IMR-90 (cell line): ENCODE measurements at regions not wholly inside any gene's neighbourhood (a gene's known extent, or its start where the extent isn't known, plus 50 kb on each side); places are given as distances from the start of the nearest gene placed in this dataset.

Experiments
- ATAC-seq: fragments of 200-7000 bp; cut with Tn5 transposase; 2 replicates; pipeline ENCODE4 v1.9.1; 2020; ENCODE audit warnings: low read depth, mild to moderate bottlenecking, moderate library complexity
- BruUV-seq: library from RNA; stranded (reverse); fragments of 400-500 nt; replicated peaks from 2 replicates; lab custom pipeline; 2021; lab: Mats Ljungman, UMichigan
- CTCF ChIA-PET: fragments of 300-600 bp; formaldehyde crosslinking; extraction: SDS; loops from one replicate; lab custom pipeline; 2021; ENCODE audit warnings: antibody characterized with exemption; lab: Yijun Ruan, JAX
- POLR2A ChIA-PET: fragments of 300-600 bp; sonication (Branson Sonifier 250); formaldehyde crosslinking; loops from one replicate; lab custom pipeline; 2022; ENCODE audit warnings: antibody characterized with exemption; ENCODE audit not compliant: unreplicated experiment; lab: Charles Lee
- DNase-seq: peaks from one replicate; pipeline ENCODE4 v3.0.0; 2013
- H2AFZ ChIP-seq: replicated peaks from 2 replicates; pipeline ENCODE3; 2013; ENCODE audit warnings: low read length, mild to moderate bottlenecking; ENCODE audit not compliant: poor library complexity
- H2AK5ac ChIP-seq: 2 replicates; pipeline ENCODE4 v1.6.1; 2013; ENCODE audit warnings: low read depth, low read length, inconsistent platforms
- H2AK9ac ChIP-seq: replicated peaks from 2 replicates; pipeline ENCODE3; 2013; ENCODE audit warnings: mild to moderate bottlenecking, low read depth, low read length, moderate library complexity; ENCODE audit not compliant: poor library complexity
- H2BK120ac ChIP-seq: 2 replicates; pipeline ENCODE4 v1.6.1; 2013; ENCODE audit warnings: low read depth, low read length, inconsistent platforms
- H2BK15ac ChIP-seq: 3 replicates; pipeline ENCODE4 v1.6.1; 2013; ENCODE audit warnings: low read depth, low read length, inconsistent platforms
- H2BK20ac ChIP-seq: 2 replicates; pipeline ENCODE4 v1.6.1; 2013; ENCODE audit warnings: low read depth, mild to moderate bottlenecking, inconsistent platforms, low read length, moderate library complexity
- H2BK5ac ChIP-seq: 2 replicates; pipeline ENCODE4 v1.6.1; 2013; ENCODE audit warnings: mild to moderate bottlenecking, low read depth, low read length, inconsistent platforms; ENCODE audit not compliant: poor library complexity, severe bottlenecking
- H3K14ac ChIP-seq: replicated peaks from 2 replicates; pipeline ENCODE4 v1.6.1; 2013; ENCODE audit warnings: low read depth, low read length, inconsistent platforms
- H3K18ac ChIP-seq: 2 replicates; pipeline ENCODE4 v1.6.1; 2013; ENCODE audit warnings: low read depth, low read length, control low read depth
- H3K23ac ChIP-seq: 2 replicates; pipeline ENCODE4 v1.6.1; 2013; ENCODE audit warnings: low read depth, low read length, inconsistent platforms
- H3K27ac ChIP-seq: 2 replicates; pipeline ENCODE4 v1.5.1; 2013; ENCODE audit warnings: mild to moderate bottlenecking, control low read depth, low read length; ENCODE audit not compliant: insufficient read depth
- H3K27me3 ChIP-seq: 2 replicates; pipeline ENCODE4 v1.6.1; 2013; ENCODE audit warnings: low read length; ENCODE audit not compliant: control insufficient read depth, insufficient read depth
- H3K36me3 ChIP-seq: 2 replicates; pipeline ENCODE4 v1.6.1; 2013; ENCODE audit warnings: low read length, mixed read lengths; ENCODE audit not compliant: control insufficient read depth, insufficient read depth
- H3K4ac ChIP-seq: 2 replicates; pipeline ENCODE4 v1.6.1; 2013; ENCODE audit warnings: low read depth, low read length, inconsistent platforms
- H3K4me1 ChIP-seq: 2 replicates; pipeline ENCODE4 v1.6.1; 2013; ENCODE audit warnings: low read length, mixed read lengths; ENCODE audit not compliant: control insufficient read depth, insufficient read depth
- H3K4me2 ChIP-seq: 2 replicates; pipeline ENCODE4 v1.6.1; 2013; ENCODE audit warnings: low read depth, mild to moderate bottlenecking, control low read depth, low read length, moderate library complexity
- H3K4me3 ChIP-seq: 2 replicates; pipeline ENCODE4 v1.5.1; 2013; ENCODE audit warnings: low read depth, mild to moderate bottlenecking, control low read depth, low read length, moderate library complexity; ENCODE audit not compliant: insufficient read depth
- H3K56ac ChIP-seq: 2 replicates; pipeline ENCODE4 v1.6.1; 2013; ENCODE audit warnings: low read length, inconsistent platforms; ENCODE audit not compliant: insufficient read depth; ENCODE audit errors: extremely low read depth
- H3K79me1 ChIP-seq, 2 experiments: 2 replicates each; pipeline ENCODE4 v1.6.1; 2013; ENCODE audit warnings: low read length in 2 of 2, inconsistent platforms in 1 of 2, low read depth in 1 of 2
- H3K9ac ChIP-seq: 2 replicates; pipeline ENCODE4 v1.6.1; 2013; ENCODE audit warnings: low read depth, low read length, control low read depth
- H3K9me1 ChIP-seq: 2 replicates; pipeline ENCODE4 v1.6.1; 2013; ENCODE audit warnings: low read length, inconsistent platforms; ENCODE audit not compliant: insufficient read depth
- H3K9me3 ChIP-seq: 2 replicates; pipeline ENCODE4 v1.6.1; 2013; ENCODE audit warnings: low read length; ENCODE audit not compliant: control insufficient read depth, insufficient read depth
- H4K20me1 ChIP-seq: 2 replicates; pipeline ENCODE4 v1.6.1; 2013; ENCODE audit warnings: low read length, inconsistent platforms; ENCODE audit not compliant: insufficient read depth
- H4K5ac ChIP-seq: 2 replicates; pipeline ENCODE4 v1.6.1; 2013; ENCODE audit warnings: mild to moderate bottlenecking, low read depth, low read length, control low read depth
- H4K8ac ChIP-seq, 2 experiments: 2 replicates each; pipeline ENCODE4 v1.6.1; 2013; ENCODE audit warnings: low read depth in 2 of 2, low read length in 2 of 2, control low read depth in 1 of 2, inconsistent platforms in 1 of 2
- H4K91ac ChIP-seq: 2 replicates; pipeline ENCODE4 v1.6.1; 2013; ENCODE audit warnings: low read depth, low read length, inconsistent platforms; ENCODE audit not compliant: insufficient read depth
- CHD1 ChIP-seq: IDR thresholded peaks from 2 replicates; pipeline ENCODE4 v1.6.1; 2012; ENCODE audit warnings: low read depth, low read length, improper control_type of control experiment
- MAZ ChIP-seq: IDR thresholded peaks from 2 replicates; pipeline ENCODE4 v1.6.1; 2012; ENCODE audit warnings: low read depth, mild to moderate bottlenecking, low read length, improper control_type of control experiment, moderate library complexity, borderline replicate concordance
- POLR2A ChIP-seq: IDR thresholded peaks from 2 replicates; pipeline ENCODE4 v1.6.1; 2012; ENCODE audit warnings: mild to moderate bottlenecking, low read depth, low read length
- RCOR1 ChIP-seq: IDR thresholded peaks from 2 replicates; pipeline ENCODE4 v1.6.1; 2012; ENCODE audit warnings: mild to moderate bottlenecking, low read length, improper control_type of control experiment; ENCODE audit not compliant: insufficient replicate concordance
- RFX5 ChIP-seq: IDR thresholded peaks from 2 replicates; pipeline ENCODE4 v1.8.0; 2012; ENCODE audit warnings: low read depth, mild to moderate bottlenecking, low read length, moderate library complexity
- WGBS, 2 experiments: methylation state at CpG; one replicate each; pipeline versions ENCODE4 v1.1.5 to v1.1.7; 2013; ENCODE audit warnings: missing lambda C conversion rate in 2 of 2; ENCODE audit not compliant: insufficient read length in 1 of 2; ENCODE audit errors: extremely low coverage in 2 of 2; 5-methylcytosine and 5-hydroxymethylcytosine counted together
- dilution Hi-C: fragments of 300-500 bp; cut with HindIII; formaldehyde crosslinking; loops from one replicate; pipeline ENCODE4 v1.14.3; 2018; ENCODE audit warnings: low sequenced_read_pairs; ENCODE audit not compliant: unreplicated experiment
- in situ Hi-C: fragments of 300-500 bp; cut with MboI; formaldehyde crosslinking; loops from 3 replicates; pipeline ENCODE4 v1.14.3; 2019; ENCODE audit warnings: low sequenced_read_pairs, inconsistent platforms, mixed read lengths
- intact Hi-C: fragments of 100-400 bp; cut with micrococcal nuclease; formaldehyde crosslinking; loops from 2 replicates; pipeline ENCODE4 v1.10.0; 2022

DNA sequence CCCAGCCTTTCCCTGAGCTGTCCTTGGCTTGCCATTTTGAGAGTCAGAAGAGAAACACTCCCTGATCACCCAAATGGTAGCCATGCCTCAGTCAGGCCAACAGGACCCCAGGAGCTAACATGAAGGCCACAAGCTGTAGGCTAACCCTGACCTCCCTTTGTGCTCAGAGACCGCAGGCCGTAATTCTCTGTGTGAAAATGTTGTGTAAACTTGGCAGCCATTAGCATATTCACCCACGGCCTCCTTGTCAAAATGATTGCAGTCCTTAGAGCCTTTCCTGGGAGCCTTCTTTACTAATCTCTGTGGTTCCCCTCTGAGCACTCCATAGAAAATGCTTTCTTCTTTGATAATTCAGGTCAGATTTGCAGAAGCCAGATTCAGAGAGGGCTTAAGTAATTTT, 418.9 kb downstream of the COG6 start:
- H4K5ac ChIP-seq = no peak overlapping the region
- no peak overlapping the region for H3K4me2 ChIP-seq
- no CpG with 5 or more reads among the region's 3 CpGs for WGBS, 2 experiments
- no peak overlapping the region for H2AFZ ChIP-seq
- no peak overlapping the region for H3K14ac ChIP-seq
- no peaks in the 10 kb centered on the region for H3K79me1 ChIP-seq
- intact Hi-C loops (no loop called here), dilution Hi-C loops (no loop called here), in situ Hi-C loops (no loop called here)
- no peaks in the 10 kb centered on the region for H4K20me1 ChIP-seq
- H3K23ac ChIP-seq = no peak overlapping the region
- no peak overlapping the region for H4K8ac ChIP-seq
- H3K27ac ChIP-seq = no peak overlapping the region
- H3K9me3 ChIP-seq = no peaks in the 10 kb centered on the region
- ChIA-PET POLR2A (no interaction called here), CTCF (no interaction called here)
- no peak overlapping the region for H2BK15ac ChIP-seq
- no peak overlapping the region for H3K4me3 ChIP-seq
- TF ChIP-seq CHD1 (no peak), MAZ (no peak), RCOR1 (no peak), RFX5 (no peak), POLR2A (no peak)
- H3K36me3 ChIP-seq = no peaks in the 10 kb centered on the region
- no TSS peak for BruUV-seq
- no peak overlapping the region for H3K4ac ChIP-seq
- no peaks in the 10 kb centered on the region for H3K9me1 ChIP-seq
- H2AK9ac ChIP-seq = no peak overlapping the region
- no peak overlapping the region for H2BK20ac ChIP-seq
- ATAC-seq = no peak
- DNase-seq = no peak
- H2BK120ac ChIP-seq = no peak overlapping the region
- no peak overlapping the region for H3K18ac ChIP-seq
- no peaks in the 10 kb centered on the region for H3K4me1 ChIP-seq
- no peak overlapping the region for H3K56ac ChIP-seq
- H4K91ac ChIP-seq = no peak overlapping the region
- H2AK5ac ChIP-seq = no peak overlapping the region
- H2BK5ac ChIP-seq = no peak overlapping the region
- no peaks in the 10 kb centered on the region for H3K27me3 ChIP-seq
- H3K9ac ChIP-seq = no peak overlapping the region
